ENCODE measurements at regions not wholly inside any gene's neighbourhood (a gene's known extent, or its start where the extent isn't known, plus 50 kb on each side); places are given as distances from the start of the nearest gene placed in this dataset.
A peak's percentile ranks its signal among the peaks of the same experiment; 100 is the strongest.
"Not testable (repeated sequence)": the region's sequence is repeated elsewhere in the genome, so short reads cannot be mapped to it uniquely, and the experiment has no call there.

- H3K9me3 Mint-ChIP-seq = no peaks in the 10 kb centered on the region
- no peak overlapping the region for H3K27ac Mint-ChIP-seq
- H3K36me3 Mint-ChIP-seq (ENCODE audit: low read depth) = no peaks in the 10 kb centered on the region
Measured at GRCh38 chr2:111239581-111240249, 119.0 kb downstream of the BCL2L11 start.

GRCh38 chr2:111243295-111243694 is 122.6 kb downstream of the BCL2L11 start:
- Mint-ChIP-seq H3K9me3 (no peaks in the 10 kb centered on the region), H3K4me3 (no peak overlapping the region), H3K4me1 (ENCODE audit: low read depth) (no peaks in the 10 kb centered on the region), H3K36me3 (ENCODE audit: low read depth) (no peaks in the 10 kb centered on the region), H3K27ac (no peak overlapping the region), H3K27me3 (no peaks in the 10 kb centered on the region)

More at GRCh38 chr2:111239581-111240249, 119.0 kb downstream of the BCL2L11 start:
- no peak overlapping the region for H3K4me3 Mint-ChIP-seq
- no peaks in the 10 kb centered on the region for H3K4me1 Mint-ChIP-seq (ENCODE audit: low read depth)
- H3K27me3 Mint-ChIP-seq = peaks cover 10% of the 10 kb centered on the region

GRCh38 chr2:111244864-111245263 is 124.2 kb downstream of the BCL2L11 start:
- Mint-ChIP-seq H3K4me1 (ENCODE audit: low read depth) (no peaks in the 10 kb centered on the region), H3K9me3 (no peaks in the 10 kb centered on the region), H3K36me3 (ENCODE audit: low read depth) (no peaks in the 10 kb centered on the region), H3K27me3 (no peaks in the 10 kb centered on the region), H3K27ac (no peak overlapping the region), H3K4me3 (no peak overlapping the region)

- Mint-ChIP-seq H3K27ac (no peak overlapping the region), H3K4me3 (no peak overlapping the region), H3K36me3 (ENCODE audit: low read depth) (no peaks in the 10 kb centered on the region), H3K4me1 (ENCODE audit: low read depth) (no peaks in the 10 kb centered on the region), H3K9me3 (peaks cover 6% of the 10 kb centered on the region), H3K27me3 (no peaks in the 10 kb centered on the region)
Measured at GRCh38 chr2:111246620-111247061, 125.9 kb downstream of the BCL2L11 start.

- Mint-ChIP-seq H3K36me3 (ENCODE audit: low read depth) (no peaks in the 10 kb centered on the region), H3K27me3 (no peaks in the 10 kb centered on the region), H3K9me3 (peaks cover 12% of the 10 kb centered on the region), H3K4me3 (no peak overlapping the region), H3K4me1 (ENCODE audit: low read depth) (peaks cover 4% of the 10 kb centered on the region), H3K27ac (no peak overlapping the region)
Measured at GRCh38 chr2:111247491-111247890, 126.8 kb downstream of the BCL2L11 start.

- no peaks in the 10 kb centered on the region for H3K36me3 Mint-ChIP-seq (ENCODE audit: low read depth)
- H3K27me3 Mint-ChIP-seq = no peaks in the 10 kb centered on the region
- H3K4me1 Mint-ChIP-seq (ENCODE audit: low read depth) = peaks cover 7% of the 10 kb centered on the region
- H3K4me3 Mint-ChIP-seq = no peak overlapping the region
- H3K9me3 Mint-ChIP-seq = peaks cover 12% of the 10 kb centered on the region
- H3K27ac Mint-ChIP-seq = no peak overlapping the region
Measured at GRCh38 chr2:111249806-111250205, 129.1 kb downstream of the BCL2L11 start.

- Mint-ChIP-seq H3K36me3 (ENCODE audit: low read depth) (no peaks in the 10 kb centered on the region), H3K4me1 (ENCODE audit: low read depth) (peaks cover 7% of the 10 kb centered on the region), H3K27me3 (no peaks in the 10 kb centered on the region), H3K4me3 (no peak overlapping the region), H3K27ac (no peak overlapping the region), H3K9me3 (peaks cover 12% of the 10 kb centered on the region)
Measured at GRCh38 chr2:111250448-111251030, 129.8 kb downstream of the BCL2L11 start.

- Mint-ChIP-seq H3K27me3 (no peaks in the 10 kb centered on the region), H3K4me3 (no peak overlapping the region), H3K27ac (peak overlapping the region; percentile 21), H3K4me1 (ENCODE audit: low read depth) (peaks cover 7% of the 10 kb centered on the region), H3K9me3 (peaks cover 12% of the 10 kb centered on the region), H3K36me3 (ENCODE audit: low read depth) (no peaks in the 10 kb centered on the region)
Measured at GRCh38 chr2:111251711-111252110, 131.0 kb downstream of the BCL2L11 start.

GRCh38 chr2:111252436-111252835 is 131.7 kb downstream of the BCL2L11 start:
- Mint-ChIP-seq H3K4me3 (no peak overlapping the region), H3K36me3 (ENCODE audit: low read depth) (no peaks in the 10 kb centered on the region), H3K27ac (peak overlapping the region; percentile 2), H3K27me3 (no peaks in the 10 kb centered on the region), H3K4me1 (ENCODE audit: low read depth) (peaks cover 7% of the 10 kb centered on the region), H3K9me3 (peaks cover 12% of the 10 kb centered on the region)

- H3K27me3 Mint-ChIP-seq; H3K27ac Mint-ChIP-seq; H3K36me3 Mint-ChIP-seq (ENCODE audit: low read depth); H3K4me1 Mint-ChIP-seq (ENCODE audit: low read depth); H3K4me3 Mint-ChIP-seq: not testable (repeated sequence)
- peaks cover 12% of the 10 kb centered on the region for H3K9me3 Mint-ChIP-seq
Measured at GRCh38 chr2:111254916-111255315, 134.2 kb downstream of the BCL2L11 start.

GRCh38 chr2:111256628-111257027 is 135.9 kb downstream of the BCL2L11 start:
- H3K27ac Mint-ChIP-seq; H3K36me3 Mint-ChIP-seq (ENCODE audit: low read depth); H3K27me3 Mint-ChIP-seq; H3K9me3 Mint-ChIP-seq; H3K4me3 Mint-ChIP-seq; H3K4me1 Mint-ChIP-seq (ENCODE audit: low read depth): not testable (repeated sequence)

GRCh38 chr2:111257607-111258006 is 136.9 kb downstream of the BCL2L11 start:
- H3K27me3 Mint-ChIP-seq; H3K4me3 Mint-ChIP-seq; H3K9me3 Mint-ChIP-seq; H3K36me3 Mint-ChIP-seq (ENCODE audit: low read depth); H3K27ac Mint-ChIP-seq; H3K4me1 Mint-ChIP-seq (ENCODE audit: low read depth): not testable (repeated sequence)

GRCh38 chr2:111258318-111258717 is 137.6 kb downstream of the BCL2L11 start:
- not testable (repeated sequence) for H3K4me1 Mint-ChIP-seq (ENCODE audit: low read depth); H3K9me3 Mint-ChIP-seq; H3K27ac Mint-ChIP-seq; H3K36me3 Mint-ChIP-seq (ENCODE audit: low read depth); H3K27me3 Mint-ChIP-seq; H3K4me3 Mint-ChIP-seq

GRCh38 chr2:111262627-111263379 is 142.1 kb downstream of the BCL2L11 start:
- not testable (repeated sequence) for H3K4me3 Mint-ChIP-seq, H3K27me3 Mint-ChIP-seq, H3K9me3 Mint-ChIP-seq

GRCh38 chr2:111263380-111264017 is 142.8 kb downstream of the BCL2L11 start:
- H3K9me3 Mint-ChIP-seq; H3K4me1 Mint-ChIP-seq (ENCODE audit: low read depth); H3K36me3 Mint-ChIP-seq (ENCODE audit: low read depth); H3K27ac Mint-ChIP-seq; H3K27me3 Mint-ChIP-seq; H3K4me3 Mint-ChIP-seq: not testable (repeated sequence)

More at GRCh38 chr2:111262627-111263379, 142.1 kb downstream of the BCL2L11 start:
- not testable (repeated sequence) for H3K4me1 Mint-ChIP-seq (ENCODE audit: low read depth); H3K36me3 Mint-ChIP-seq (ENCODE audit: low read depth); H3K27ac Mint-ChIP-seq
